K562 (cell line): ENCODE measurements at regions not wholly inside any gene's neighbourhood (a gene's known extent, or its start where the extent isn't known, plus 50 kb on each side); places are given as distances from the start of the nearest gene placed in this dataset.
"Not testable (repeated sequence)": the region's sequence is repeated elsewhere in the genome, so short reads cannot be mapped to it uniquely, and the experiment has no call there.

Source experiments
- ATAC-seq: fragments of 200-7000 bp; cut with Tn5 transposase; 3 replicates; pipeline ENCODE4 v1.9.1; 2020; ENCODE audit warnings: moderate library complexity
- BruUV-seq: library from RNA; stranded (reverse); fragments of 400-500 nt; replicated peaks from 2 replicates; lab custom pipeline; 2021; lab: Mats Ljungman, UMichigan
- CTCF ChIA-PET: fragments of 300-600 bp; formaldehyde crosslinking; extraction: SDS; loops from one replicate; lab custom pipeline; 2021; ENCODE audit warnings: low intra/inter-chr PET ratio; lab: Yijun Ruan, JAX
- POLR2A ChIA-PET: fragments of 300-600, 350-650 bp; sonication (Branson Sonifier 250); formaldehyde crosslinking; extraction: SDS; loops from one replicate; lab custom pipeline; 2021; ENCODE audit warnings: antibody characterized with exemption, inconsistent platforms; lab: Yijun Ruan, JAX
- DNase-seq, 4 experiments: peaks; one replicate each; pipeline versions ENCODE4 v3.0.0 to v3.0.0-alpha.2; 2011 to 2018; ENCODE audit warnings: low spot score in 3 of 4, mixed read lengths in 3 of 4; ENCODE audit errors: extremely low read depth in 1 of 4
- FAIRE-seq: peaks from 2 replicates; lab custom pipeline; 2011; peaks lifted over from hg19 to GRCh38; lab: Jason Lieb, UNC
- H2AFZ ChIP-seq: 2 replicates; pipeline ENCODE4 v1.6.0; 2011; ENCODE audit warnings: low read depth, low read length, control low read depth, inconsistent platforms
- H3K27ac ChIP-seq: fragments of 200-600 bp; 3 replicates; pipeline ENCODE4 v1.8.0; 2011; ENCODE audit warnings: low read depth, mild to moderate bottlenecking, control low read depth, inconsistent platforms, low read length, moderate library complexity, mixed read lengths; ENCODE audit errors: extremely low read depth
- H3K27me3 ChIP-seq, 2 experiments: fragments of 300-600 bp in 1 of 2; 2 replicates in 1 of 2; 3 replicates in 1 of 2; pipeline versions ENCODE4 v1.6.0 to v1.8.0; 2011; ENCODE audit warnings: inconsistent platforms in 2 of 2, low read length in 2 of 2, mild to moderate bottlenecking in 1 of 2, mixed read lengths in 1 of 2, moderate library complexity in 1 of 2; ENCODE audit not compliant: control insufficient read depth in 2 of 2, insufficient read depth in 2 of 2
- H3K36me3 ChIP-seq: fragments of 300-600 bp; 3 replicates; pipeline ENCODE4 v1.8.0; 2011; ENCODE audit warnings: mild to moderate bottlenecking, low read length, inconsistent platforms; ENCODE audit not compliant: control insufficient read depth, insufficient read depth
- H3K4me1 ChIP-seq, 2 experiments: fragments of 200-600 bp in 1 of 2; replicated peaks in 1 of 2; 2 replicates in 1 of 2; 3 replicates in 1 of 2; pipeline versions ENCODE4 v1.5.1 to v1.8.0; 2011; ENCODE audit warnings: inconsistent platforms in 2 of 2, low read length in 2 of 2, mild to moderate bottlenecking in 1 of 2, mixed read lengths in 1 of 2, moderate library complexity in 1 of 2; ENCODE audit not compliant: control insufficient read depth in 2 of 2, insufficient read depth in 2 of 2
- H3K4me2 ChIP-seq: 2 replicates; pipeline ENCODE4 v1.6.1; 2011; ENCODE audit warnings: low read length, control low read depth, inconsistent platforms, mixed read lengths; ENCODE audit not compliant: insufficient read depth
- H3K4me3 ChIP-seq: fragments of 200-600 bp; sonication (generic), shearing (Covaris generic); 2 replicates; pipeline ENCODE4 v1.5.1; 2016; ENCODE audit warnings: control low read depth, inconsistent platforms
- H3K79me2 ChIP-seq: fragments of 200-600 bp; 3 replicates; pipeline ENCODE4 v1.8.0; 2011; ENCODE audit warnings: low read length, inconsistent platforms; ENCODE audit not compliant: control insufficient read depth, insufficient read depth
- H3K9ac ChIP-seq, 2 experiments: 2 replicates each; pipeline versions ENCODE4 v1.6.0 to v1.6.1; 2011; ENCODE audit warnings: low read depth in 2 of 2, low read length in 2 of 2, control low read depth in 1 of 2, inconsistent platforms in 1 of 2, mild to moderate bottlenecking in 1 of 2, mixed read lengths in 1 of 2; ENCODE audit not compliant: insufficient read depth in 1 of 2
- H3K9me1 ChIP-seq: one replicate; pipeline ENCODE4 v1.6.0; 2011; ENCODE audit warnings: inconsistent platforms, mild to moderate bottlenecking, low read length, moderate library complexity; ENCODE audit not compliant: control insufficient read depth, insufficient read depth
- H3K9me3 ChIP-seq: replicated peaks from 2 replicates; pipeline ENCODE4 v1.5.1; 2011; ENCODE audit warnings: low read depth, low read length, inconsistent platforms; ENCODE audit not compliant: control insufficient read depth, insufficient read depth
- H4K20me1 ChIP-seq: replicated peaks from 2 replicates; pipeline ENCODE4 v1.6.1; 2011; ENCODE audit warnings: low read length, inconsistent platforms, mixed read lengths; ENCODE audit not compliant: control insufficient read depth, insufficient read depth
- WGBS: fragments of 100-300 bp; shearing (Covaris generic); methylation state at CpG from one replicate; pipeline ENCODE4 v1.1.6; 2016; ENCODE audit warnings: low coverage, mixed read lengths; ENCODE audit not compliant: insufficient coverage; ENCODE audit errors: missing lambda C conversion rate; 5-methylcytosine and 5-hydroxymethylcytosine counted together
- in situ Hi-C: fragments of 300-500 bp; cut with MboI; formaldehyde crosslinking; loops from 4 replicates; pipeline ENCODE4 v1.15.0; 2018; ENCODE audit warnings: inconsistent platforms, mixed read lengths
- intact Hi-C: fragments of 100-400 bp; cut with micrococcal nuclease; formaldehyde crosslinking; loops from 2 replicates; pipeline ENCODE4 v1.14.2; 2022

GRCh38 chr2:87308621-87309020 lies 287.0 kb upstream of the PLGLB1 start:
- ATAC-seq, BruUV-seq, H4K20me1 ChIP-seq, FAIRE-seq, H3K36me3 ChIP-seq, H3K9me3 ChIP-seq, H3K4me3 ChIP-seq, H2AFZ ChIP-seq, H3K9ac ChIP-seq, POLR2A ChIA-PET, H3K4me1 ChIP-seq, CTCF ChIA-PET, H3K4me2 ChIP-seq, H3K79me2 ChIP-seq, H3K27me3 ChIP-seq, intact Hi-C loops, in situ Hi-C loops, H3K27ac ChIP-seq, H3K9me1 ChIP-seq, DNase-seq: not testable (repeated sequence)
- no CpG with 5 or more reads among the region's 7 CpGs for WGBS

DNA sequence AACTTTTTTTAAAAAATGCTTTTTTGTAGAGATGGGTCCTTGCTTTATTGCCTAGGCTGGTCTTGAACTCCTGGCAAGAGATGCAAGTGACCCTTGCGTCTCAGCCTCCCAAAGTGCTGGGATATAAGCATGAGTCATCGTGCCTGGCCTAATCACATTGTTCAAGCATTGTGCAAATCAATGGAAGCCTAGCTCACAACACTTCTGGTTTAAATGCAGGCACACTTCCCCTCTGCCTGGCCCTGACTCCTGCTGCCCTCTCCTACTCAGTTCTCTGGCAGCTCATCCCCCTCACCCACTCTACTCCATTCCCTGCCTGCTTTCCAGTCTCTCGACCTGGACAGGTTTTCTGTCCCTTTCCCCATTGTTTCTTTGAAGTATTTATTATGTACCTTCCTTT lies 288.1 kb upstream of the PLGLB1 start:
- H3K4me3 ChIP-seq, H3K9ac ChIP-seq, CTCF ChIA-PET, POLR2A ChIA-PET, H3K9me3 ChIP-seq, H2AFZ ChIP-seq, H3K4me2 ChIP-seq, intact Hi-C loops, DNase-seq, in situ Hi-C loops, H4K20me1 ChIP-seq, H3K27me3 ChIP-seq, H3K36me3 ChIP-seq, FAIRE-seq, H3K27ac ChIP-seq, H3K4me1 ChIP-seq, BruUV-seq, H3K79me2 ChIP-seq, H3K9me1 ChIP-seq, ATAC-seq: not testable (repeated sequence)
- 0% methylated on average over 1 of the region's 3 CpGs for WGBS

- in situ Hi-C loops, H3K4me2 ChIP-seq, H3K4me1 ChIP-seq, H4K20me1 ChIP-seq, H3K9me3 ChIP-seq, CTCF ChIA-PET, DNase-seq, H3K9me1 ChIP-seq, FAIRE-seq, POLR2A ChIA-PET, H3K27me3 ChIP-seq, H2AFZ ChIP-seq, H3K27ac ChIP-seq, H3K9ac ChIP-seq, intact Hi-C loops, BruUV-seq, H3K36me3 ChIP-seq, H3K4me3 ChIP-seq, H3K79me2 ChIP-seq: not testable (repeated sequence)
- 0% methylated on average over 5 of the region's 6 CpGs for WGBS
- ATAC-seq: peak; percentile 40; the same call in 2 of the 3 replicates
Measured at GRCh38 chr2:87311896-87312441, 290.3 kb upstream of the PLGLB1 start.

GRCh38 chr2:87314622-87315021 lies 293.0 kb upstream of the PLGLB1 start:
- H3K4me3 ChIP-seq, H3K9ac ChIP-seq, CTCF ChIA-PET, H3K9me1 ChIP-seq, FAIRE-seq, in situ Hi-C loops, H3K9me3 ChIP-seq, ATAC-seq, POLR2A ChIA-PET, H3K4me2 ChIP-seq, BruUV-seq, H2AFZ ChIP-seq, H3K36me3 ChIP-seq, intact Hi-C loops, H3K79me2 ChIP-seq, DNase-seq, H3K27ac ChIP-seq, H4K20me1 ChIP-seq, H3K27me3 ChIP-seq, H3K4me1 ChIP-seq: not testable (repeated sequence)
- no CpG with 5 or more reads among the region's 3 CpGs for WGBS
